Pons (tissue), 1 donor: ENCODE measurements at regions not wholly inside any gene's neighbourhood (a gene's known extent, or its start where the extent isn't known, plus 50 kb on each side); places are given as distances from the start of the nearest gene placed in this dataset.
"Not testable (repeated sequence)": the region's sequence is repeated elsewhere in the genome, so short reads cannot be mapped to it uniquely, and the experiment has no call there.

Experiments
- DNase-seq: peaks from one replicate; pipeline ENCODE4 v3.0.0-alpha.2; 2016; ENCODE audit warnings: low spot score

- no peak for DNase-seq
These were observed 280.3 kb downstream of the BCAT1 start for GRCh38 chr12:24668563-24668962.

DNA sequence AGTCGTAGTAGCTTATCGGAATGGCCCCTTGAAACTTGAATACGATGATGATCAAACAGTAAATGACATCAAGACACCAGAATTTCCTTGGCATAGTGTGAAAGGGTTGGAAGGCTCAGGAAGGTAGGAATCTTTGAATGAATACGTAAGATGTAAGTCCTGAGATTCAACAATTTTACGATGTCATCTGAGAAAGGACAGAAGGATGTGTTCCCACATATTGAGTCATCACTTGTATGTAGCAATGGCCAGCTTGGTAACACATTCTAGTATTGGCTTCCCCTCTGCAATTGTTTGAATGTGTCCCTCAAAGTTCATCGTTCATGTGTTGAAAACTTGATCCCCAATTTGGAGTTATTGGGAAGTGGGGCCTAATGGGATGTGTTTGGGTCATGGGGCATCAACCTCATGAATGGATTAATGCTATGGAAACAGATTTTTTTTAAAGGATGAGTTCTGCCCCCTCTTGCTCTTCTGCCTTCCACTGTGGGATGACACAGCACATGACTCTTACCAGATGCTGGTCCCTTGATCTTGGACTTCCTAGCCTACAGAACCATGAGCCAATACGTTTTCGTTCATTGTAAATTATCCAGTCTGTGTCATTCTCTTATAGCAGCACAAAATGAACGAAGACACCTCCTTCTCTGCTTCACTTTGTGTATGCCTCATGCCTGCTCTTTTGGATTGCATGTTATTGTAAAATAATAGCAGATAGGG is 284.6 kb downstream of the BCAT1 start:
- no peak for DNase-seq

DNA sequence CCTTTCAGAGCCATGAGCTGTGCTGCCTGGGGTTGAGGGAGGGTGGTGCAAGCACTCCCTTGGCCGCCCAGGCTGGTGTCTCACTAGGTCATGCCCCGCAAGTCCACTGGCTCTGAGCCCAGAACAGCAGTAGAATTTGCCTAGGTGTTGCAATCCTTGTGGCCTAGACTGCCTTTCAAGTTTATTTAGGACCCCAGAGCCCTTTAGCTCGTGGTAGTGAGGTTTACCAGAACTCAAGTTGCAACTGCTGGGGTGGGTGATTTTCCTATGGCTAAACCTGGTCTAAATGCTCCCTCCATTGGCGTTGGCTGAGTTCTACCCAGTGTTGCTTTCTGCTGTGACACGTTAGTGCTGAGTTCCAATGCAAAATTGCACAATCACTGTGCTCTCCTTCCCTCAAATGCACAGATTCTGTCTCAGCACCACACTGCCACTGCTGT is 287.2 kb downstream of the BCAT1 start:
- DNase-seq, result peak; percentile 31

GRCh38 chr12:24659016-24659415 is 289.9 kb downstream of the BCAT1 start:
- DNase-seq, result no peak

DNA sequence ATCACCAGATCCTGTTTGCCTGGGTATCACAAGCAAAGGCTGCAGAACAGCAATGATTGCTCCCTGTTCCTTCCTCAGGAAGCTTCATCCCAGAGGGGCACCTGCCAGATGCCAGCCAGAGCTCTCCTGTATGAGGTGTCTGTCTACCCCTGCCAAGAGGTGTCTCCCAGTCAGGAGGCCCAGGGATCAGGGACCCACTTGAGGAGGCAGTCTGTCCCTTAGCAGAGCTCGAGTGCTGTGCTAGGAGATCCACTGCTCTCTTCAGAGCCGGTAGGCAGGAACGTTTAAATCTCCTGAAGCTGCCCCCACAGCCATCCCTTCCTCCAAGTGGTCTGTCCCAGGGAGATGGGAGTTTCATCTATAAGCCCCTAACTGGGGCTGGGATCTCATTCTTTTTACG is 294.6 kb downstream of the BCAT1 start:
- not testable (repeated sequence) for DNase-seq

DNA sequence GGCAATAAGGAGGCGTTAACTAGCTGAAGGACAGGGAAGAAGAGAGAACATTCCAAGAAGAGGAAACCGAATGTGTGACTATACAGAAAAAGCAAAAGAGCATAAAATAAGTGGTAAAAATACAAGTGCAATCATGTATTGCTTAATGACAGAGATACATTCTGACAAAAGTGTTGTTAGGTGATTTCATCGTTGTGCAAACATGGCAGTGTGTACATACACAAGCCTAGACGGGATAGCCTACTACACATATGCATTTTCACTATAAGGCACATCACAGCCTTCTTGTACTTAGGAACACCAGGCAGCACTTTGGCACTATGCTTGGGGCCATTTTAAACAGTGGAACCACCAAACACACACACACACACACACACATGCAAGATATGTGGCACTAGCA is 299.3 kb downstream of the BCAT1 start:
- no peak for DNase-seq

DNA sequence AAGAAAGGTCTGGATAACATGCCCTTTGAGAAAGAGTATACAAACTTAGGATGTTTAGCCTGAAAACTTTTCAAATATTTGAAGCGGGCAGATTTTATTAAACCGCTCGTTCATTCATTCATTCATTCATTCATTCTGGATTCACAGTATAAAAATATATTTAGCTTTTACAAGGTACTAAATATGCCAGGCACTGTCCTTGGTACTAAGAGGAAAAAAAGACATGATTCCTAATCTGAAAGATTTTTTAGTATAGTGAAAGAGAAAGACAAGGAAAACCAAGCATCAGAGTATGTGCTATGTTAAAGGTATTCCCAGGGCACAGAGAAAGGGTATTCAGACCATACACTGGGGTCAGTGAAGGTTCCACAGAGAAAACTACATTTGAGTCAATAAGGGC is 299.7 kb downstream of the BCAT1 start:
- DNase-seq, result no peak

- no peak for DNase-seq
These were observed 303.6 kb downstream of the BCAT1 start for GRCh38 chr12:24645254-24645653.

DNA sequence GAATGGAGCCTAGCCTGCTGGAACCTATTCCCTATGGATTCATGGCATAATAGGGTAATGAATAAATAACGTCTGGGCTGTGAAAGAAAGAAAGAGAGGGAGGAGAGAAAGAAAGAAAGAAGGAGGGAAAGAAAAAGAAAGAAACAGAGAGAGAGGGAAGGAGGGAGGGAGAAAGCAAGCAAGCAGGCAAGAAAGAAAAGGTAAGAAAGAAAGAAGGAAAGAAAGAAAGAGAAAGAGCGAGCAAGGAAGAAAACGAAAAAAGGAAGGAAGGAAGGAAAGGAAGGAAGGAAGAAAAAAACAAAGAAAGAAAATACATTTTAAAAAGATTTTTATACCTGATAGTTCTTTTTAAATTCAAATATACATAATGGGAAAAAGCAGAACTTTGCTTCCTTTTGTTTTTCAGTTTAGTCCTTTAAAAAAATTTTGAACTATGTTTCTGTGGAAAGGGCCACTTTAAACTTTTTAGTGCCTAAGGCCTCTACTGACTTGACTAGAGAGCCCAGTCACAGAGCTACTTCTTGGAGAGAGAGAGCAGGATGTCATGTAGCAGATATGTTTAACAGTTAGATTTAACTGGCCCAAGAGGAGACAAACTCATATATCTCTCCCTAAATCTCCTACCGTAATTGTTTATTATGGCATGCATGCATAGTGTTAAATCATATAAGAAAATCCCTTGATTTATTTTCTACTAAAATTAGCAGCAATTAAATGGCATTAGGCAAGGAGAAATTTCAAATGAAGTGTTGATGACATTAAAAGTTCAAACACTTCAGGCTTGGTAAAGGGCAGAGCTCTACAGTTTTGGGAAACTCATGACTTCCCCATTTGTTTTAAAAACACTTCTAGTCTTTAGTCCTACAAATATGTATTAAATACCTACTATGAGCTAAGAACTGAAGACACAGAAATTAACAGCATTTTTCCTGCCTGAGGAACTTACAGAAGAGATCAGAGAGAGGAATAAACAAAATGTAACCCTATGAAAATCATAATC is 305.5 kb downstream of the BCAT1 start:
- DNase-seq, result no peak

GRCh38 chr12:24639641-24640040 is 309.3 kb downstream of the BCAT1 start:
- DNase-seq, result no peak

- no peak for DNase-seq
These were observed 316.4 kb downstream of the BCAT1 start for GRCh38 chr12:24632466-24632865.

GRCh38 chr12:24631676-24632426 is 317.1 kb downstream of the BCAT1 start:
- DNase-seq, result no peak

GRCh38 chr12:24630856-24631255 is 318.0 kb downstream of the BCAT1 start:
- DNase-seq, result no peak

- no peak for DNase-seq
These were observed 318.5 kb downstream of the BCAT1 start for GRCh38 chr12:24630446-24630845.

DNA sequence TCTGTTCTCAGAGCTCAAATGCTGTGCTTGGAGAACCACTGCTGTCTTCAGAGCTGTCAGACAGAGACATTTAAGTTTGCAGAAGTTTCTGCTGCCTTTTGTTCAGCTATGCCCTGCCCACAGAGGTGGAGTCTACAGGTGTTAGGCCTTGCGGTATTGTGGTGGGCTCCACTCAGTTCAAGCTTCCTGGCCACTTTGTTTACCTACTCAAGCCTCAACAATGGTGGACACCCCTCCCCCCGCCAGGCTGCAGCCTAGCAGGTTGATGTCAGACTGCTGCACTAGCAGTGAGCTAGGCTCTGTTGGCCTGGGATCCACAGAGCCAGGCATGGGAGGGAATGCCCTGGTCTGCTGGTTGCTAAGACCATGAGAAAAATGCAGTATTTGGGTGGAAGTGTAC is 323.8 kb downstream of the BCAT1 start:
- no peak for DNase-seq

GRCh38 chr12:24619954-24620353 is 328.9 kb downstream of the BCAT1 start:
- not testable (repeated sequence) for DNase-seq

GRCh38 chr12:24617471-24617870 is 331.4 kb downstream of the BCAT1 start:
- DNase-seq, result no peak

DNA sequence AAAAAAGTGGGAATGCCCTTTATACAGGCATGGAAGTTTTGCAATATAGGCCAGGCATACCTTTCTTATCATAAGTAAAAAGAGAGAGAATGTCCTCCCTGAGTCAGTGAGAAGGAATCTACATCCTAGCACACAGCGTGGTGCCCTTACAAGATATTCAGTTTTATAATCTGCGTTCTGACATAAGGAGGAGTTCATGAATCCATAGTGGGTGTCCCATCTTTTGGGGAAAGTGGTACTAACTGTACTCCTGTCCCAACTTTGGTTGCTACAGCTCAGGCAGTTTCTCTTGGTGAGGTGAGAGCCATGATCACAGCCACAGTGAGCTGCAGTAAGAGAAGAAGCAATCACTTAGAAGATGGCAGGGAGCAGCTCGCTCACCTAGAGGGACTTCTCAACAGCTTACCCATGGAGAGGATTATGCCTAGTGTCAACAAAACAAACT is 332.9 kb downstream of the BCAT1 start:
- DNase-seq, result no peak

- DNase-seq, result no peak
These were observed 340.1 kb downstream of the BCAT1 start for GRCh38 chr12:24608637-24609285.

DNA sequence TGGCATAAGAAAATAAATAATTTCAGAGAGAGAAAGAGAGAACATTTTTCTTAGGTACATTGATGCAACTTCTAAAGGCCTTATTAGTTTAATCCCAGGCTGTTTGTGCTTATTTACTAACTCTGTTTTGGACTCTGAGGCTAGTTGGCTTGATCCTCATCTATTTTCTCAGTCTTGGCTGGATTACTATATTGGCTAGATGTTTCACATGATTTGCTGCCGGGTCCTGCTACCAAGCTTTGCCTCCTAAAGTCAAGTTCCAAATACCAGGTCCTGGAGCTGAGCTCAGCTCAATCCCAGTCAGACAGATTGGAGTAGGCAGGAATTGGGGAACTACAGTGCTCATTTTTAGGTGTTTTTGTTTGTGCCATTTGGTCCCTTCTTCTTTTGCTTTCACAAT is 340.8 kb downstream of the BCAT1 start:
- no peak for DNase-seq

GRCh38 chr12:24605916-24606315 is 343.0 kb downstream of the BCAT1 start:
- no peak for DNase-seq

DNA sequence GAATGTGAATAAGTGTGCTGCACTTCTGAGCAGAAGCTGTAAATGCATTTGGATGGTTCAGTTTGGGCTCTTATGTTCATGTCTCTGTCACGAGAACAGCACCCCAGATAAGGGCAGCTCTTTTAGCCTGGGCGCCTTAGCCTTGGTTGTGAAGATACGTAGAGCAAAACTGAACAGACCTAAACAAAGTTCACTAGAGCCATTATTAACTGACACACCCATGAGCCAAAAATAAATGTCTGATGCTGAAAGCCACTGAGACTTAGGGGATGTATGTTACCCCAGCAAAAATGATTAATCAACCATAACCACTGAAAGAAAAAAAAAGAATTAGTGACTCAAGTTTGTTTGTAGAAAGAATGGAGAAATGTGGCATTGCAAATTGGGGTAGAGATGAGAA is 343.4 kb downstream of the BCAT1 start:
- DNase-seq, result no peak
